Esophagus muscularis mucosa (tissue), 4 donors: ENCODE measurements at regions not wholly inside any gene's neighbourhood (a gene's known extent, or its start where the extent isn't known, plus 50 kb on each side); places are given as distances from the start of the nearest gene placed in this dataset.

ENCODE experiments used
- DNase-seq: peaks from one replicate; pipeline ENCODE4 v3.0.0-alpha.2; 2017; ENCODE audit errors: extremely low spot score
- H3K27ac ChIP-seq, 4 donors: fragments of 200-600 bp; sonication (generic); replicated peaks in 1 of 4; 1 replicate in 3 of 4; 2 replicates in 1 of 4; pipeline ENCODE4 v1.5.1; 2016 to 2019; ENCODE audit warnings: mild to moderate bottlenecking in 1 of 4
- H3K27me3 ChIP-seq, 4 donors: fragments of 200-600 bp; sonication (generic); one replicate each; pipeline versions ENCODE4 v1.5.1 to v1.6.0; 2016 to 2019
- H3K36me3 ChIP-seq, 4 donors: fragments of 200-600 bp; sonication (generic); one replicate each; pipeline ENCODE4 v1.5.1; 2016 to 2019
- H3K4me1 ChIP-seq, 4 donors: fragments of 200-600 bp; sonication (generic); one replicate each; pipeline ENCODE4 v1.5.1; 2016 to 2019
- H3K4me3 ChIP-seq, 4 donors: fragments of 200-600 bp; sonication (generic); 1 replicate in 2 of 4; 2 replicates in 2 of 4; pipeline ENCODE4 v1.5.1; 2016 to 2019; ENCODE audit warnings: mild to moderate bottlenecking in 4 of 4, moderate library complexity in 1 of 4
- H3K9me3 ChIP-seq, 4 donors: fragments of 200-600 bp; sonication (generic); 1 replicate in 3 of 4; 2 replicates in 1 of 4; pipeline ENCODE4 v1.5.1; 2016 to 2019
- CTCF ChIP-seq, 3 experiments: fragments of 200-600 bp in 2 of 3; fragments of 450-650 bp in 1 of 3; sonication (generic) in 2 of 3; IDR thresholded peaks; one replicate each; pipeline ENCODE4 v1.5.1; 2017 to 2019; ENCODE audit warnings: antibody characterized with exemption in 3 of 3, mild to moderate bottlenecking in 2 of 3, moderate library complexity in 1 of 3
- EP300 ChIP-seq: sonication (generic); formaldehyde crosslinking; IDR thresholded peaks from one replicate; pipeline ENCODE4 v1.6.1; 2017; ENCODE audit warnings: antibody characterized with exemption
- POLR2A ChIP-seq: fragments of 450-650 bp; IDR thresholded peaks from one replicate; pipeline ENCODE4 v1.6.1; 2017; ENCODE audit warnings: antibody characterized with exemption, moderate library complexity, mild to moderate bottlenecking, low read depth
- POLR2AphosphoS5 ChIP-seq, 2 donors: sonication (generic); formaldehyde crosslinking; IDR thresholded peaks; one replicate each; pipeline ENCODE4 v1.6.1; 2017; ENCODE audit warnings: antibody characterized with exemption in 2 of 2
- WGBS: methylation state at CpG from one replicate; pipeline ENCODE4 v1.1.5; 2018; 5-methylcytosine and 5-hydroxymethylcytosine counted together
- intact Hi-C: fragments of 100-400 bp; cut with DNase I; formaldehyde crosslinking; loops from one replicate; pipeline ENCODE4 v1.15.1; 2023

DNA sequence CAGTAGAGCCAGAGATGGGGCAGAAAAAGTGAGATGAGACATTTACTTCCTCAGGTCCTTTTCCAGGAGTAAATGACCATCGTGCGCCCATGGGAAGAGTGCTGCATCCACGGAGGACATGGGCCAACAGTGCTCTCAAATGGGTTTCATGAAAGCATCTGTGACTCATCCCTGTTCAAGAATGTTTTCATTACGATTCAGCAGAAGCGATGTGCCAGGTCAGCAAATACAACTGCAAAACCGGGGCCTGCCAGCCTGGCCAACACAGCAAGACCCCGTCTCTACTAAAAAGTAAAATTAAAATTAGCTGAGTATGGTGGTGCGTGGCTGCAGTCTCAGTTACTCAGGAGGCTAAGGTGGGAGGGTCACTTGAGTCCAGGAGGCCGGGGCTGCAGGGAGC, 125.1 kb downstream of the LY86 start:
- peaks cover 21 to 32% (median 25%) of the 10 kb centered on the region in 4 donors for H3K4me1 ChIP-seq
- no peaks in the 10 kb centered on the region for H3K27me3 ChIP-seq
- peaks cover 0 to 5% (median 0%) of the 10 kb centered on the region in 4 donors for H3K36me3 ChIP-seq
- DNase-seq: no peak
- H3K4me3 ChIP-seq: no peak overlapping the region
- WGBS: 74% methylated on average over 9 of the region's 9 CpGs
- no peak for TF ChIP-seq EP300
- no peak for TF ChIP-seq POLR2AphosphoS5 (IDR thresholded peaks at IDR 0.05)
- no peak for TF ChIP-seq POLR2A
- TF ChIP-seq CTCF (IDR thresholded peaks at IDR 0.05): no peak
- intact Hi-C loops: no loop called here
- H3K27ac ChIP-seq: no peak overlapping the region
- no peaks in the 10 kb centered on the region for H3K9me3 ChIP-seq

DNA sequence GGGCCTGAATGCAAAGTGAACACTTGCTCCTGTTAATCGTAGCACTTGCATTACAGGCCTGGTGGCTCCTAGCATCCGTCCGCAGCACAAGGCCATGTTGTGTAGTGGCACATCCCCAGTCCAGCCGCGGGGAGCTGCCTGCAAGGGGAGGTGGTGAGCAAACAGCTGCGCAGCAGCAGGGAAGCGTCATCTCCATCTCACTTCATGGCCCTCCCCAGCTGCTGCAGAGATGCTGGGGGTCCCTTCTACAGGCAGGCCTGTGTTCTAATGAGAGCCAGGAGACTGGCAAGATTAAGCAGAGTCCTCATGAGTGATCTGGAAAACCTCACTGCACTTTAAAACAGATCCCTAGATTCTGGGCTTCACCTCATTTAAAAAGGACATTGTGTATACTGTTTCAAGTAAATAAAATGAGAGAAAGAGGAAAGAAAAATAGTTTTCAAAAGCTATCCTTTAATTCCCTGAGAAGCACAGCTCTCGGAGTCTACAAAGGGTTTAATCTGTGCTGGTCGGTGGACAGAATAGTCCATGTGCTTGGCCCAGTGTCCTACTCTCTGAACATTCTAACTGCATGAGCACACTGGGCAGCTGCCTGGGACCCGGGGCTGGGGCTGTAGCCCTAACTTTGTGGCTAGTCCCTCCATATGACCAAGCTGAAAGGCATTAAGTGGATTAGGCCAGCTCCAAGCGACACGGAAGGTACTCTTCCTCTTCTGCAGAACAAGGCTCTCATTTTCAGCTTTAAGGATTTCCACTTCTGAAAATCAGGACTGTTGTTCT, 125.8 kb downstream of the LY86 start:
- Histone ChIP-seq H3K4me3 (no peak overlapping the region), H3K27ac (no peak overlapping the region)

DNA sequence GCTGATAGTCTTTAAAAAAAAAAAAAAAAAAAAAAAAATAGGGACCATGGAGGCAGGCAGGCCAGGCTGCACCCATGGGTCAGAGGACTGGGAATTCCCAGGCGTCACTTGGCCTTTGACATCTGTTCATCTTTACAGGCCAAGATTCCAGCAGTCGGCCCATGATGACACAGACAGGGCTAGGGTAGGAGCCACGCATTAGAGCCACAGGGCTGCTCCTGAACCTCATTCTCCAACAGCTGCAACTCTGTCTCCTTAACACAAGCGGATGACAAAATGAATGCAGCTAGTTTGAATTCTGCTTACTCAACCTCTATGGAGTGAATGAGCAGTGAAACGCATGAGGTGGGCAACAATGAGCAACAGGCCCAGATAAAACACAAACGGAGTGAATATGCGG, 126.4 kb downstream of the LY86 start:
- intact Hi-C loops: no loop called here
- peaks cover 0 to 5% (median 0%) of the 10 kb centered on the region in 4 donors for H3K36me3 ChIP-seq
- no peak overlapping the region for H3K27ac ChIP-seq
- H3K4me1 ChIP-seq: peaks cover 21 to 32% (median 25%) of the 10 kb centered on the region in 4 donors
- no peaks in the 10 kb centered on the region for H3K27me3 ChIP-seq
- no peaks in the 10 kb centered on the region for H3K9me3 ChIP-seq
- WGBS: 87% methylated on average over 6 of the region's 7 CpGs
- no peak for TF ChIP-seq POLR2AphosphoS5 (IDR thresholded peaks at IDR 0.05)
- no peak for TF ChIP-seq CTCF (IDR thresholded peaks at IDR 0.05)
- TF ChIP-seq POLR2A: no peak
- TF ChIP-seq EP300: no peak
- H3K4me3 ChIP-seq: no peak overlapping the region
- no peak for DNase-seq

More for the DNA sequence above, 125.8 kb downstream of the LY86 start:
- H3K27me3 ChIP-seq: no peaks in the 10 kb centered on the region
- H3K4me1 ChIP-seq: peaks cover 21 to 32% (median 25%) of the 10 kb centered on the region in 4 donors
- 66% methylated on average over 12 of the region's 12 CpGs for WGBS
- no peaks in the 10 kb centered on the region for H3K9me3 ChIP-seq
- DNase-seq: no peak
- H3K36me3 ChIP-seq: peaks cover 0 to 5% (median 0%) of the 10 kb centered on the region in 4 donors
- TF ChIP-seq POLR2AphosphoS5 (IDR thresholded peaks at IDR 0.05) (no peak), POLR2A (no peak), CTCF (IDR thresholded peaks at IDR 0.05) (no peak), EP300 (no peak)
- intact Hi-C loops: no loop called here

- 79% methylated on average over 3 of the region's 3 CpGs for WGBS
- DNase-seq: no peak
- H3K36me3 ChIP-seq: peaks cover 0 to 3% (median 0%) of the 10 kb centered on the region in 4 donors
- no peak overlapping the region for H3K4me3 ChIP-seq
- no peaks in the 10 kb centered on the region for H3K9me3 ChIP-seq
- H3K27ac ChIP-seq: no peak overlapping the region
- TF ChIP-seq CTCF (IDR thresholded peaks at IDR 0.05) (no peak), POLR2A (no peak), POLR2AphosphoS5 (IDR thresholded peaks at IDR 0.05) (no peak), EP300 (no peak)
- peaks cover 21 to 32% (median 25%) of the 10 kb centered on the region in 4 donors for H3K4me1 ChIP-seq
- H3K27me3 ChIP-seq: no peaks in the 10 kb centered on the region
- intact Hi-C loops: no loop called here
These were observed 126.9 kb downstream of the LY86 start for GRCh38 chr6:6715465-6715864.
